ENCODE measurements at regions not wholly inside any gene's neighbourhood (a gene's known extent, or its start where the extent isn't known, plus 50 kb on each side); places are given as distances from the start of the nearest gene placed in this dataset.

GRCh38 chr2:236692937-236693336 lies 123.3 kb downstream of the ACKR3 start:
- TF ChIP-seq, protein P1, sequence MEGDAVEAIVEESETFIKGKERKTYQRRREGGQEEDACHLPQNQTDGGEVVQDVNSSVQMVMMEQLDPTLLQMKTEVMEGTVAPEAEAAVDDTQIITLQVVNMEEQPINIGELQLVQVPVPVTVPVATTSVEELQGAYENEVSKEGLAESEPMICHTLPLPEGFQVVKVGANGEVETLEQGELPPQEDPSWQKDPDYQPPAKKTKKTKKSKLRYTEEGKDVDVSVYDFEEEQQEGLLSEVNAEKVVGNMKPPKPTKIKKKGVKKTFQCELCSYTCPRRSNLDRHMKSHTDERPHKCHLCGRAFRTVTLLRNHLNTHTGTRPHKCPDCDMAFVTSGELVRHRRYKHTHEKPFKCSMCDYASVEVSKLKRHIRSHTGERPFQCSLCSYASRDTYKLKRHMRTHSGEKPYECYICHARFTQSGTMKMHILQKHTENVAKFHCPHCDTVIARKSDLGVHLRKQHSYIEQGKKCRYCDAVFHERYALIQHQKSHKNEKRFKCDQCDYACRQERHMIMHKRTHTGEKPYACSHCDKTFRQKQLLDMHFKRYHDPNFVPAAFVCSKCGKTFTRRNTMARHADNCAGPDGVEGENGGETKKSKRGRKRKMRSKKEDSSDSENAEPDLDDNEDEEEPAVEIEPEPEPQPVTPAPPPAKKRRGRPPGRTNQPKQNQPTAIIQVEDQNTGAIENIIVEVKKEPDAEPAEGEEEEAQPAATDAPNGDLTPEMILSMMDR (IDR thresholded peaks at IDR 0.05): no peak
- no peak for TF ChIP-seq POLR2A (IDR thresholded peaks at IDR 0.05)
